GM23248 (cell line): ENCODE measurements at regions not wholly inside any gene's neighbourhood (a gene's known extent, or its start where the extent isn't known, plus 50 kb on each side); places are given as distances from the start of the nearest gene placed in this dataset.

Experiments
- EZH2 ChIP-seq: fragments of 200-600 bp; sonication (generic); IDR thresholded peaks from 2 replicates; pipeline ENCODE4 v1.6.1; 2018; ENCODE audit warnings: antibody characterized with exemption, mild to moderate bottlenecking; ENCODE audit not compliant: insufficient read depth, poor library complexity, severe bottlenecking
- EZH2phosphoT487 ChIP-seq: fragments of 200-600 bp; sonication (generic); IDR thresholded peaks from 2 replicates; pipeline ENCODE4 v1.6.1; 2018; ENCODE audit warnings: antibody characterized with exemption, moderate library complexity, mild to moderate bottlenecking, low read depth; ENCODE audit not compliant: insufficient read depth

- no peak for TF ChIP-seq EZH2
- no peak for TF ChIP-seq EZH2phosphoT487
Measured at GRCh38 chr3:70806021-70806420, 493.6 kb upstream of the MDFIC2 start.
